HEK293 (cell line): ENCODE measurements at regions not wholly inside any gene's neighbourhood (a gene's known extent, or its start where the extent isn't known, plus 50 kb on each side); places are given as distances from the start of the nearest gene placed in this dataset.

Source experiments
- CTCF ChIA-PET: fragments of 350-600 bp; formaldehyde crosslinking; extraction: SDS; loops from one replicate; lab custom pipeline; 2021; ENCODE audit warnings: antibody characterized with exemption; lab: Yijun Ruan, JAX
- POLR2A ChIA-PET: fragments of 300-600 bp; formaldehyde crosslinking; extraction: SDS; loops from one replicate; lab custom pipeline; 2020; ENCODE audit warnings: antibody characterized with exemption, inconsistent platforms; lab: Yijun Ruan, JAX
- H3K27ac ChIP-seq: fragments of 200-500 bp; sonication (Bioruptor generic); 2 replicates; pipeline ENCODE4 v1.5.1; 2014; ENCODE audit warnings: low read depth, low read length, control low read depth, inconsistent platforms; ENCODE audit errors: extremely low read depth
- H3K36me3 ChIP-seq, 2 experiments: fragments of 200-500 bp in 1 of 2; sonication (Bioruptor generic) in 1 of 2; 1 replicate in 1 of 2; 2 replicates in 1 of 2; pipeline ENCODE4 v1.5.1; 2014 to 2017; ENCODE audit warnings: inconsistent platforms in 2 of 2, low read length in 2 of 2; ENCODE audit not compliant: control insufficient read depth in 2 of 2, insufficient read depth in 1 of 2
- H3K4me1 ChIP-seq: fragments of 200-500 bp; sonication (Bioruptor generic); 2 replicates; pipeline ENCODE4 v1.5.1; 2014; ENCODE audit warnings: mild to moderate bottlenecking, low read length, inconsistent platforms; ENCODE audit not compliant: control insufficient read depth, insufficient read depth
- H3K4me3 ChIP-seq: 2 replicates; pipeline ENCODE4 v1.5.1; 2011; ENCODE audit warnings: low read depth, mild to moderate bottlenecking, control low read depth, low read length, moderate library complexity
- H3K9me3 ChIP-seq: fragments of 200-500 bp; sonication (Bioruptor generic); 2 replicates; pipeline ENCODE4 v1.5.1; 2014; ENCODE audit warnings: low read depth, low read length, inconsistent platforms; ENCODE audit not compliant: control insufficient read depth, insufficient read depth
- GLI2 ChIP-seq: fragments of 450-650 bp; formaldehyde crosslinking; IDR thresholded peaks from 2 replicates; pipeline ENCODE4; 2017; ENCODE audit warnings: missing biosample characterization, missing genetic modification characterization, low read depth, borderline replicate concordance
- IKZF3 ChIP-seq: fragments of 450-650 bp; IDR thresholded peaks from 2 replicates; pipeline ENCODE4 v1.5.0; 2018; ENCODE audit warnings: missing biosample characterization, mild to moderate bottlenecking, missing genetic modification characterization, moderate library complexity
- KLF1 ChIP-seq: fragments of 450-650 bp; formaldehyde crosslinking; IDR thresholded peaks from 2 replicates; pipeline ENCODE4 v1.5.1; 2016; ENCODE audit warnings: missing biosample characterization, missing genetic modification characterization
- KLF9 ChIP-seq: fragments of 450-650 bp; formaldehyde crosslinking; IDR thresholded peaks from 2 replicates; pipeline ENCODE4 v1.5.1; 2016; ENCODE audit warnings: missing biosample characterization, missing genetic modification characterization, low read depth
- RBAK ChIP-seq: fragments of 450-650 bp; formaldehyde crosslinking; IDR thresholded peaks from 2 replicates; pipeline ENCODE4 v1.5.1; 2016; ENCODE audit warnings: missing biosample characterization, missing genetic modification characterization
- SCRT2 ChIP-seq: fragments of 450-650 bp; formaldehyde crosslinking; IDR thresholded peaks from 2 replicates; pipeline ENCODE4 v1.5.1; 2016; ENCODE audit warnings: missing biosample characterization, missing genetic modification characterization
- SP2 ChIP-seq: fragments of 450-650 bp; formaldehyde crosslinking; IDR thresholded peaks from 2 replicates; pipeline ENCODE4 v1.5.1; 2016; ENCODE audit warnings: missing biosample characterization, missing genetic modification characterization
- ZBTB20 ChIP-seq: fragments of 450-650 bp; formaldehyde crosslinking; IDR thresholded peaks from 2 replicates; pipeline ENCODE4 v1.5.1; 2016; ENCODE audit warnings: missing biosample characterization, missing genetic modification characterization
- ZNF10 ChIP-seq: fragments of 450-650 bp; formaldehyde crosslinking; IDR thresholded peaks from 2 replicates; pipeline ENCODE4 v1.5.1; 2017; ENCODE audit warnings: missing biosample characterization, missing genetic modification characterization
- ZNF121 ChIP-seq: fragments of 450-650 bp; formaldehyde crosslinking; IDR thresholded peaks from 2 replicates; pipeline ENCODE4 v1.5.1; 2016; ENCODE audit warnings: missing biosample characterization, missing genetic modification characterization
- ZNF155 ChIP-seq: fragments of 450-650 bp; formaldehyde crosslinking; IDR thresholded peaks from 2 replicates; pipeline ENCODE4 v1.5.1; 2016; ENCODE audit warnings: missing biosample characterization, missing genetic modification characterization
- ZNF169 ChIP-seq: fragments of 450-650 bp; formaldehyde crosslinking; IDR thresholded peaks from 2 replicates; pipeline ENCODE4 v1.5.1; 2016; ENCODE audit warnings: missing biosample characterization, missing genetic modification characterization
- ZNF175 ChIP-seq: fragments of 450-650 bp; formaldehyde crosslinking; IDR thresholded peaks from 2 replicates; pipeline ENCODE4 v1.5.1; 2016; ENCODE audit warnings: missing biosample characterization, missing genetic modification characterization
- ZNF292 ChIP-seq: fragments of 450-650 bp; formaldehyde crosslinking; IDR thresholded peaks from 2 replicates; pipeline ENCODE4 v1.5.1; 2016; ENCODE audit warnings: low read depth, missing biosample characterization, missing genetic modification characterization, borderline replicate concordance
- ZNF324 ChIP-seq: fragments of 450-650 bp; formaldehyde crosslinking; IDR thresholded peaks from 2 replicates; pipeline ENCODE4 v1.5.1; 2016; ENCODE audit warnings: missing biosample characterization, missing genetic modification characterization
- ZNF335 ChIP-seq: fragments of 450-650 bp; formaldehyde crosslinking; conservative IDR thresholded peaks from 2 replicates; pipeline ENCODE4 v1.5.1; 2016; ENCODE audit warnings: missing biosample characterization, missing genetic modification characterization
- ZNF529 ChIP-seq: fragments of 450-650 bp; formaldehyde crosslinking; IDR thresholded peaks from 2 replicates; pipeline ENCODE4 v1.5.1; 2017; ENCODE audit warnings: missing genetic modification characterization, missing biosample characterization; ENCODE audit not compliant: insufficient replicate concordance
- ZNF560 ChIP-seq: fragments of 450-650 bp; formaldehyde crosslinking; IDR thresholded peaks from 2 replicates; pipeline ENCODE4 v1.5.1; 2017; ENCODE audit warnings: missing biosample characterization, missing genetic modification characterization, borderline replicate concordance
- ZNF600 ChIP-seq: fragments of 450-650 bp; formaldehyde crosslinking; IDR thresholded peaks from 2 replicates; pipeline ENCODE4 v1.5.1; 2016; ENCODE audit warnings: missing biosample characterization, missing genetic modification characterization
- ZNF658 ChIP-seq: fragments of 450-650 bp; formaldehyde crosslinking; IDR thresholded peaks from 2 replicates; pipeline ENCODE4; 2016; ENCODE audit warnings: missing biosample characterization, missing genetic modification characterization
- ZNF677 ChIP-seq: fragments of 450-650 bp; IDR thresholded peaks from 2 replicates; pipeline ENCODE4 v1.5.0; 2018; ENCODE audit warnings: missing biosample characterization, mild to moderate bottlenecking, missing genetic modification characterization, moderate library complexity
- ZNF701 ChIP-seq: fragments of 450-650 bp; formaldehyde crosslinking; IDR thresholded peaks from 2 replicates; pipeline ENCODE4 v1.5.1; 2016; ENCODE audit warnings: missing biosample characterization, missing genetic modification characterization
- ZNF777 ChIP-seq: fragments of 450-650 bp; formaldehyde crosslinking; IDR thresholded peaks from 2 replicates; pipeline ENCODE4 v1.5.1; 2017; ENCODE audit warnings: missing biosample characterization, missing genetic modification characterization, borderline replicate concordance
- ZNF791 ChIP-seq: fragments of 450-650 bp; formaldehyde crosslinking; IDR thresholded peaks from 2 replicates; pipeline ENCODE4 v1.5.1; 2016; ENCODE audit warnings: missing biosample characterization, missing genetic modification characterization
- ZNF843 ChIP-seq: fragments of 450-650 bp; formaldehyde crosslinking; IDR thresholded peaks from 2 replicates; pipeline ENCODE4 v1.5.1; 2016; ENCODE audit warnings: missing biosample characterization, missing genetic modification characterization
- TF ChIP-seq, protein P1 (sequence below): fragments of 450-650 bp; formaldehyde crosslinking; IDR thresholded peaks from 2 replicates; pipeline ENCODE4 v1.5.1; 2016; ENCODE audit warnings: missing biosample characterization, missing genetic modification characterization, borderline replicate concordance
- TF ChIP-seq, protein P2 (sequence below): fragments of 450-650 bp; formaldehyde crosslinking; IDR thresholded peaks from 2 replicates; pipeline ENCODE4 v1.5.1; 2017; ENCODE audit warnings: missing biosample characterization, missing genetic modification characterization
- TF ChIP-seq, protein P3 (sequence below): fragments of 450-650 bp; formaldehyde crosslinking; IDR thresholded peaks from 2 replicates; pipeline ENCODE4 v1.5.1; 2016; ENCODE audit warnings: missing biosample characterization, missing genetic modification characterization, borderline replicate concordance

DNA sequence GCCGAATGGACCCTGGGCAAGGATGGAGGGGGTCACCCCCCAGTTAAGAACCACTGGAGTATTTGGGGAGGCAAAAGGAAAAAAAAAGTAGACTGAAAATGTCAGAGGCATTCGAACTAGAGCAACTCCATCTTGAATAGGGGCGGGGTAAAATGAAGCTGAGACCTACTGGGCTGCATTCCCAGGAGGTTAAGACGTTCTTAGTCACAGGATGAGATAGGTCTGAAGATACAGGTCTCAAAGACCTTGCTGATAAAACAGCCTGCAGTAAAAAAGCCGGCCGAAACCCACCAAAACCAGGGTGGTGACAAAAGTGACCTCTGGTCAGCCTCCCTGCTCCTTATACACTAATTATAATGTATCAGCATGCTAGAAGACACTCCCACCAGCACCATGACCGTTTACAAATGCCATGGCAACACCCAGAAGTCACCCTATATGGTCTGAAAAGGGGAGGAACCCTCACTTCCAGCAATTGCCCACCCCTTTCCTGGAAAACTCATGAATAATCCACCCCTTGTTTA lies 70.4 kb upstream of the KCNG1 start (continued):
- TF ChIP-seq, protein P1, sequence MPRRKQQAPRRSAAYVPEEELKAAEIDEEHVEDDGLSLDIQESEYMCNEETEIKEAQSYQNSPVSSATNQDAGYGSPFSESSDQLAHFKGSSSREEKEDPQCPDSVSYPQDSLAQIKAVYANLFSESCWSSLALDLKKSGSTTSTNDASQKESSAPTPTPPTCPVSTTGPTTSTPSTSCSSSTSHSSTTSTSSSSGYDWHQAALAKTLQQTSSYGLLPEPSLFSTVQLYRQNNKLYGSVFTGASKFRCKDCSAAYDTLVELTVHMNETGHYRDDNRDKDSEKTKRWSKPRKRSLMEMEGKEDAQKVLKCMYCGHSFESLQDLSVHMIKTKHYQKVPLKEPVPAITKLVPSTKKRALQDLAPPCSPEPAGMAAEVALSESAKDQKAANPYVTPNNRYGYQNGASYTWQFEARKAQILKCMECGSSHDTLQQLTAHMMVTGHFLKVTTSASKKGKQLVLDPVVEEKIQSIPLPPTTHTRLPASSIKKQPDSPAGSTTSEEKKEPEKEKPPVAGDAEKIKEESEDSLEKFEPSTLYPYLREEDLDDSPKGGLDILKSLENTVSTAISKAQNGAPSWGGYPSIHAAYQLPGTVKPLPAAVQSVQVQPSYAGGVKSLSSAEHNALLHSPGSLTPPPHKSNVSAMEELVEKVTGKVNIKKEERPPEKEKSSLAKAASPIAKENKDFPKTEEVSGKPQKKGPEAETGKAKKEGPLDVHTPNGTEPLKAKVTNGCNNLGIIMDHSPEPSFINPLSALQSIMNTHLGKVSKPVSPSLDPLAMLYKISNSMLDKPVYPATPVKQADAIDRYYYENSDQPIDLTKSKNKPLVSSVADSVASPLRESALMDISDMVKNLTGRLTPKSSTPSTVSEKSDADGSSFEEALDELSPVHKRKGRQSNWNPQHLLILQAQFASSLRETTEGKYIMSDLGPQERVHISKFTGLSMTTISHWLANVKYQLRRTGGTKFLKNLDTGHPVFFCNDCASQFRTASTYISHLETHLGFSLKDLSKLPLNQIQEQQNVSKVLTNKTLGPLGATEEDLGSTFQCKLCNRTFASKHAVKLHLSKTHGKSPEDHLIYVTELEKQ (tag by site-specific recombination), result no peak
- TF ChIP-seq ZNF292 (tag by site-specific recombination), result no peak
- TF ChIP-seq ZBTB20 (tag by site-specific recombination), result no peak
- TF ChIP-seq ZNF121, result no peak
- no peak for TF ChIP-seq ZNF701 (tag by site-specific recombination)
- no peak for TF ChIP-seq ZNF843 (tag by site-specific recombination)
- TF ChIP-seq, protein P2, sequence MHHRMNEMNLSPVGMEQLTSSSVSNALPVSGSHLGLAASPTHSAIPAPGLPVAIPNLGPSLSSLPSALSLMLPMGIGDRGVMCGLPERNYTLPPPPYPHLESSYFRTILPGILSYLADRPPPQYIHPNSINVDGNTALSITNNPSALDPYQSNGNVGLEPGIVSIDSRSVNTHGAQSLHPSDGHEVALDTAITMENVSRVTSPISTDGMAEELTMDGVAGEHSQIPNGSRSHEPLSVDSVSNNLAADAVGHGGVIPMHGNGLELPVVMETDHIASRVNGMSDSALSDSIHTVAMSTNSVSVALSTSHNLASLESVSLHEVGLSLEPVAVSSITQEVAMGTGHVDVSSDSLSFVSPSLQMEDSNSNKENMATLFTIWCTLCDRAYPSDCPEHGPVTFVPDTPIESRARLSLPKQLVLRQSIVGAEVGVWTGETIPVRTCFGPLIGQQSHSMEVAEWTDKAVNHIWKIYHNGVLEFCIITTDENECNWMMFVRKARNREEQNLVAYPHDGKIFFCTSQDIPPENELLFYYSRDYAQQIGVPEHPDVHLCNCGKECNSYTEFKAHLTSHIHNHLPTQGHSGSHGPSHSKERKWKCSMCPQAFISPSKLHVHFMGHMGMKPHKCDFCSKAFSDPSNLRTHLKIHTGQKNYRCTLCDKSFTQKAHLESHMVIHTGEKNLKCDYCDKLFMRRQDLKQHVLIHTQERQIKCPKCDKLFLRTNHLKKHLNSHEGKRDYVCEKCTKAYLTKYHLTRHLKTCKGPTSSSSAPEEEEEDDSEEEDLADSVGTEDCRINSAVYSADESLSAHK (tag by site-specific recombination), result no peak
- TF ChIP-seq, protein P3, sequence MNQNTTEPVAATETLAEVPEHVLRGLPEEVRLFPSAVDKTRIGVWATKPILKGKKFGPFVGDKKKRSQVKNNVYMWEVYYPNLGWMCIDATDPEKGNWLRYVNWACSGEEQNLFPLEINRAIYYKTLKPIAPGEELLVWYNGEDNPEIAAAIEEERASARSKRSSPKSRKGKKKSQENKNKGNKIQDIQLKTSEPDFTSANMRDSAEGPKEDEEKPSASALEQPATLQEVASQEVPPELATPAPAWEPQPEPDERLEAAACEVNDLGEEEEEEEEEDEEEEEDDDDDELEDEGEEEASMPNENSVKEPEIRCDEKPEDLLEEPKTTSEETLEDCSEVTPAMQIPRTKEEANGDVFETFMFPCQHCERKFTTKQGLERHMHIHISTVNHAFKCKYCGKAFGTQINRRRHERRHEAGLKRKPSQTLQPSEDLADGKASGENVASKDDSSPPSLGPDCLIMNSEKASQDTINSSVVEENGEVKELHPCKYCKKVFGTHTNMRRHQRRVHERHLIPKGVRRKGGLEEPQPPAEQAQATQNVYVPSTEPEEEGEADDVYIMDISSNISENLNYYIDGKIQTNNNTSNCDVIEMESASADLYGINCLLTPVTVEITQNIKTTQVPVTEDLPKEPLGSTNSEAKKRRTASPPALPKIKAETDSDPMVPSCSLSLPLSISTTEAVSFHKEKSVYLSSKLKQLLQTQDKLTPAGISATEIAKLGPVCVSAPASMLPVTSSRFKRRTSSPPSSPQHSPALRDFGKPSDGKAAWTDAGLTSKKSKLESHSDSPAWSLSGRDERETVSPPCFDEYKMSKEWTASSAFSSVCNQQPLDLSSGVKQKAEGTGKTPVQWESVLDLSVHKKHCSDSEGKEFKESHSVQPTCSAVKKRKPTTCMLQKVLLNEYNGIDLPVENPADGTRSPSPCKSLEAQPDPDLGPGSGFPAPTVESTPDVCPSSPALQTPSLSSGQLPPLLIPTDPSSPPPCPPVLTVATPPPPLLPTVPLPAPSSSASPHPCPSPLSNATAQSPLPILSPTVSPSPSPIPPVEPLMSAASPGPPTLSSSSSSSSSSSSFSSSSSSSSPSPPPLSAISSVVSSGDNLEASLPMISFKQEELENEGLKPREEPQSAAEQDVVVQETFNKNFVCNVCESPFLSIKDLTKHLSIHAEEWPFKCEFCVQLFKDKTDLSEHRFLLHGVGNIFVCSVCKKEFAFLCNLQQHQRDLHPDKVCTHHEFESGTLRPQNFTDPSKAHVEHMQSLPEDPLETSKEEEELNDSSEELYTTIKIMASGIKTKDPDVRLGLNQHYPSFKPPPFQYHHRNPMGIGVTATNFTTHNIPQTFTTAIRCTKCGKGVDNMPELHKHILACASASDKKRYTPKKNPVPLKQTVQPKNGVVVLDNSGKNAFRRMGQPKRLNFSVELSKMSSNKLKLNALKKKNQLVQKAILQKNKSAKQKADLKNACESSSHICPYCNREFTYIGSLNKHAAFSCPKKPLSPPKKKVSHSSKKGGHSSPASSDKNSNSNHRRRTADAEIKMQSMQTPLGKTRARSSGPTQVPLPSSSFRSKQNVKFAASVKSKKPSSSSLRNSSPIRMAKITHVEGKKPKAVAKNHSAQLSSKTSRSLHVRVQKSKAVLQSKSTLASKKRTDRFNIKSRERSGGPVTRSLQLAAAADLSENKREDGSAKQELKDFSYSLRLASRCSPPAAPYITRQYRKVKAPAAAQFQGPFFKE (tag by site-specific recombination), result no peak
- no peak for TF ChIP-seq ZNF529 (tag by site-specific recombination)
- no peak for TF ChIP-seq ZNF175 (tag by site-specific recombination)
- TF ChIP-seq ZNF10 (tag by site-specific recombination), result no peak
- TF ChIP-seq ZNF791 (tag by site-specific recombination), result no peak
- TF ChIP-seq KLF1 (tag by site-specific recombination), result no peak

DNA sequence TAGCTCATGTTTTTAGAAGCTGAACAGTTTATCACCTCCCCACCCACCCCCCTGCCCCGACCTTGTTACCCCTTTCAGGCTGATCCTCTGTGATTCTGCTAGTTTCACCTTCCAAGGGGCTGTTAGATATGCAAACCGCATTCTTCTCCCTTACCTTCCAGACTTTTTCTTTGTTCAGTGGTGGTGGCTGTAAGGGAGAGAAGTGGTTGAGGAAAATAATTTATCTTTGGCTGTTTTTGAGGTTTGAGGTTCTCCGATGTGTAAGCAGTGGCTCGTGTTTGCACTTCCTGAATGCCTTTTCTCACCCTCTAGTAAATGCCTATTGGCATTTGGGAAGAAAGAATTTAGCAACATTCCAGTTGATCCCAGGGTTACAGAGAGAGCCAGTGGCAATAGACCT lies 69.4 kb upstream of the KCNG1 start:
- ChIA-PET CTCF (interaction anchor here (0.7 to 1.0 kb wide), 2 partner anchors 67 to 105 kb away, joined by 4 to 6 read pairs; no protein-coding TSS in a partner anchor), POLR2A (interaction anchor here (0.5 kb wide), 1 partner anchor 79 kb away, joined by 3 read pairs; no protein-coding TSS in a partner anchor)
- Histone ChIP-seq H3K9me3 (no peaks in the 10 kb centered on the region), H3K36me3 (no peaks in the 10 kb centered on the region), H3K4me3 (no peak overlapping the region), H3K27ac (no peak overlapping the region), H3K4me1 (no peaks in the 10 kb centered on the region)
- TF ChIP-seq SP2 (tag by site-specific recombination) (no peak), ZNF600 (no peak), ZNF155 (no peak), ZNF658 (tag by site-specific recombination) (no peak), KLF9 (tag by site-specific recombination) (no peak), ZNF169 (no peak), ZNF777 (tag by site-specific recombination) (no peak), GLI2 (tag by site-specific recombination) (no peak), RBAK (no peak), IKZF3 (tag by site-specific recombination) (no peak), ZNF677 (tag by site-specific recombination) (no peak), ZNF560 (no peak), SCRT2 (tag by site-specific recombination) (no peak), ZNF324 (tag by site-specific recombination) (no peak), ZNF335 (tag by site-specific recombination) (no peak)
